ENCODE measurements at regions not wholly inside any gene's neighbourhood (a gene's known extent, or its start where the extent isn't known, plus 50 kb on each side); places are given as distances from the start of the nearest gene placed in this dataset.

GRCh38 chr1:102252731-102253505 is 256.2 kb upstream of the OLFM3 start:
- Histone ChIP-seq H3K4me1 (ENCODE audit: insufficient read depth, low read length) (no peaks in the 10 kb centered on the region), H4K20me1 (ENCODE audit: control insufficient read depth, insufficient read depth, insufficient read length) (no peaks in the 10 kb centered on the region), H2BK12ac (ENCODE audit: insufficient read length, low read depth, low read length) (no peak overlapping the region), H3K4me2 (ENCODE audit: insufficient read depth, insufficient read length, low read length) (no peak overlapping the region), H4K91ac (ENCODE audit: insufficient read length, low read depth, low read length) (no peak overlapping the region), H3K23ac (ENCODE audit: insufficient read length, low read depth, low read length) (no peak overlapping the region), H4K5ac (ENCODE audit: insufficient read length, low read depth, low read length) (no peak overlapping the region), H3K56ac (ENCODE audit: insufficient read length, low read depth, low read length) (no peak overlapping the region), H3K9me3 (ENCODE audit: control insufficient read depth, low read depth, low read length) (no peaks in the 10 kb centered on the region), H3K23me2 (ENCODE audit: insufficient read length, low read depth, low read length, poor library complexity, severe bottlenecking) (no peaks in the 10 kb centered on the region), H2AK5ac (ENCODE audit: insufficient read length, low read length) (no peak overlapping the region), H3K18ac (ENCODE audit: insufficient read length, low read depth, low read length) (no peak overlapping the region), H3K9ac (ENCODE audit: extremely low read depth, insufficient read length, low read length) (no peak overlapping the region), H4K8ac (replicated peaks; ENCODE audit: insufficient read length, low read depth, low read length) (no peak overlapping the region), H3K4ac (ENCODE audit: low read depth, low read length) (no peak overlapping the region), H2BK15ac (ENCODE audit: low read depth, low read length) (no peak overlapping the region), H3K27me3 (ENCODE audit: insufficient read depth, low read length) (no peaks in the 10 kb centered on the region), H2BK5ac (ENCODE audit: insufficient read length, low read length) (no peak overlapping the region), H3K79me2 (ENCODE audit: insufficient read depth, low read length) (no peaks in the 10 kb centered on the region), H3K79me1 (ENCODE audit: insufficient read depth, low read depth, low read length, poor library complexity, severe bottlenecking) (no peaks in the 10 kb centered on the region), H2AFZ (ENCODE audit: low read length) (no peak overlapping the region), H3T11ph (ENCODE audit: low read length) (no peak overlapping the region), H3K27ac (ENCODE audit: insufficient read length, low read depth, low read length) (no peak overlapping the region), H2BK120ac (ENCODE audit: low read depth, low read length, poor library complexity, severe bottlenecking) (no peak overlapping the region), H2BK20ac (ENCODE audit: low read depth, low read length, poor library complexity, severe bottlenecking) (no peak overlapping the region), H3K14ac (ENCODE audit: insufficient read depth, low read length) (no peak overlapping the region)
- 0 out of 4 replicates have a peak, but pooled peaks cover 0 to 3% of the 10 kb centered on the region in 2 experiments for H3K4me1 Mint-ChIP-seq
- H3K27ac Mint-ChIP-seq: no peak overlapping the region
- no peak overlapping the region for H3K4me3 Mint-ChIP-seq
- H3K9me3 Mint-ChIP-seq: no peaks in the 10 kb centered on the region
- no CpG with 5 or more reads among the region's 4 CpGs for WGBS (ENCODE audit: extremely low coverage, insufficient read length, low lambda C conversion rate)
- no peaks in the 10 kb centered on the region for H3K36me3 Mint-ChIP-seq (ENCODE audit: insufficient read depth in 1 of 3, low read depth in 3 of 3)
- H3K27me3 Mint-ChIP-seq (ENCODE audit: low read depth): no peaks in the 10 kb centered on the region
- TF ChIP-seq, protein P1, sequence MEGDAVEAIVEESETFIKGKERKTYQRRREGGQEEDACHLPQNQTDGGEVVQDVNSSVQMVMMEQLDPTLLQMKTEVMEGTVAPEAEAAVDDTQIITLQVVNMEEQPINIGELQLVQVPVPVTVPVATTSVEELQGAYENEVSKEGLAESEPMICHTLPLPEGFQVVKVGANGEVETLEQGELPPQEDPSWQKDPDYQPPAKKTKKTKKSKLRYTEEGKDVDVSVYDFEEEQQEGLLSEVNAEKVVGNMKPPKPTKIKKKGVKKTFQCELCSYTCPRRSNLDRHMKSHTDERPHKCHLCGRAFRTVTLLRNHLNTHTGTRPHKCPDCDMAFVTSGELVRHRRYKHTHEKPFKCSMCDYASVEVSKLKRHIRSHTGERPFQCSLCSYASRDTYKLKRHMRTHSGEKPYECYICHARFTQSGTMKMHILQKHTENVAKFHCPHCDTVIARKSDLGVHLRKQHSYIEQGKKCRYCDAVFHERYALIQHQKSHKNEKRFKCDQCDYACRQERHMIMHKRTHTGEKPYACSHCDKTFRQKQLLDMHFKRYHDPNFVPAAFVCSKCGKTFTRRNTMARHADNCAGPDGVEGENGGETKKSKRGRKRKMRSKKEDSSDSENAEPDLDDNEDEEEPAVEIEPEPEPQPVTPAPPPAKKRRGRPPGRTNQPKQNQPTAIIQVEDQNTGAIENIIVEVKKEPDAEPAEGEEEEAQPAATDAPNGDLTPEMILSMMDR (conservative IDR thresholded peaks at IDR 0.05): no peak
- no peak for DNase-seq
